ENCODE measurements at regions not wholly inside any gene's neighbourhood (a gene's known extent, or its start where the extent isn't known, plus 50 kb on each side); places are given as distances from the start of the nearest gene placed in this dataset.

DNA sequence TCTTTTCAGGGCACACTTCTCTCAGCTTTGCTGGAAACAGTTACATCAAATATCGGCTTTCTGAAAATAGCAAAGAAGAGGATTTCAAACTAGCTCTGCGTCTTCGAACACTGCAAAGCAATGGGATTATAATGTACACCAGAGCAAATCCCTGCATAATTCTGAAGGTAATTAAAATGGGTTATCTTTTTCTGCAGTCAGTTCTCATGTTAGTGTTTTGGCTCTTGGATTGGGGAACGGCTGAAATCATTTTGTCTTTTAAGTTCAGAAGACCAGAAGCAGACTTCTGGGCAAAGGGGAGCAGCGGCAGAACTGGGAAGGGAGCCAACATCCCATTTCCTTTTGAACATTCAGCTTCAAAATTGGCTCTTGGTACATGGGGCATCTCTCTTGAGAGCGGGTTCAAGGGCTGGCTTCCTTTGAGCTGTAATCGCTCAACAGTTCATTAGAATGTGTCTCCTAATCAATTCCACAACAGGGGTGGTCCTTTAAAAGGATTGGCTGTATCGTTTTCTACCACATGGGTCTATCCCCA lies 110.2 kb upstream of the MTNR1B start:
- TF ChIP-seq POLR2A (IDR thresholded peaks at IDR 0.05): no peak
- TF ChIP-seq, protein P1, sequence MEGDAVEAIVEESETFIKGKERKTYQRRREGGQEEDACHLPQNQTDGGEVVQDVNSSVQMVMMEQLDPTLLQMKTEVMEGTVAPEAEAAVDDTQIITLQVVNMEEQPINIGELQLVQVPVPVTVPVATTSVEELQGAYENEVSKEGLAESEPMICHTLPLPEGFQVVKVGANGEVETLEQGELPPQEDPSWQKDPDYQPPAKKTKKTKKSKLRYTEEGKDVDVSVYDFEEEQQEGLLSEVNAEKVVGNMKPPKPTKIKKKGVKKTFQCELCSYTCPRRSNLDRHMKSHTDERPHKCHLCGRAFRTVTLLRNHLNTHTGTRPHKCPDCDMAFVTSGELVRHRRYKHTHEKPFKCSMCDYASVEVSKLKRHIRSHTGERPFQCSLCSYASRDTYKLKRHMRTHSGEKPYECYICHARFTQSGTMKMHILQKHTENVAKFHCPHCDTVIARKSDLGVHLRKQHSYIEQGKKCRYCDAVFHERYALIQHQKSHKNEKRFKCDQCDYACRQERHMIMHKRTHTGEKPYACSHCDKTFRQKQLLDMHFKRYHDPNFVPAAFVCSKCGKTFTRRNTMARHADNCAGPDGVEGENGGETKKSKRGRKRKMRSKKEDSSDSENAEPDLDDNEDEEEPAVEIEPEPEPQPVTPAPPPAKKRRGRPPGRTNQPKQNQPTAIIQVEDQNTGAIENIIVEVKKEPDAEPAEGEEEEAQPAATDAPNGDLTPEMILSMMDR (IDR thresholded peaks at IDR 0.05): no peak

All from esophagus squamous epithelium (tissue), 4 donors.